ENCODE measurements at regions not wholly inside any gene's neighbourhood (a gene's known extent, or its start where the extent isn't known, plus 50 kb on each side); places are given as distances from the start of the nearest gene placed in this dataset.
"Not testable (repeated sequence)": the region's sequence is repeated elsewhere in the genome, so short reads cannot be mapped to it uniquely, and the experiment has no call there.

DNA sequence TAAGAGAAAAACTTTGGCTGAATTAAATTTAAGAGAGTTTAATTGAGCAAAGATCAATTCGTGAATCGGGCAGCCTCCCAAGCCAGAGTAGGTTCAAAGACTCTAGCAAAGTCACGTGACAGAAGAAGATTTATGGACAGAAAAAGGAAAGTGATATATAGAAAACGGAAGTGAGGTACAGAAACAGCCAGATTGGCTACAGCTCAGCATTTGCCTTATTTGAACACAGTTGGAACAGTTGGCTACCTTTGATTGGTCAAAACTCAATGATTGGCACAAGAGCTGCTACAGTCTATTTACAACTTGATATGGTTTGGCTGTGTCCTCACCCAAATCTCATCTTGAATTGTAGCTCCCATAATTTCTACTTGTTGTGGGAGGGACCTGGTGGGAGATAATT lies 102.6 kb downstream of the PLG start:
- no peak for DNase-seq

GRCh38 chr6:160808263-160808662 lies 106.2 kb downstream of the PLG start:
- DNase-seq, result no peak

DNA sequence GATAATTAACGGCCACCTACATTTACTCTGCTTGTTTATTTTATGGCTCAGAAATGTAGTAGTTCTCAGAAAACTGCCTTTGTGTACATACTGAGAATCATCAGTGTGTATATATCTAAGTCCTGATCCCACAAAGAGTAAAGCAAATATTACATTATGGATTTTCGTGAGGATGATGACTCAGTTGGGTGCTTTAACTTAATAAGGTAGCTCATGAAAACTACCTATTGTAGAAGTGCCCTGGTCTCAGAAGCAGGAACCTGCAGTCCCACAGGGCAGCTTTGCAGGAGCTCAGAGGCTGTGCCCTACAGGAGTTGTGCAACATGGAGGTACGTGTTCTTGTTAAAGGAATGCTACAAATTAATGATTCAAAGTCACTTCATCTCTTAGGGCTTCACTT lies 108.2 kb downstream of the PLG start:
- peak; percentile 65 for DNase-seq

- DNase-seq, result no peak
Observed at GRCh38 chr6:160812097-160812496, 110.1 kb downstream of the PLG start.

GRCh38 chr6:160818934-160819333 lies 116.9 kb downstream of the PLG start:
- no peak for DNase-seq

GRCh38 chr6:160820661-160821060 lies 118.6 kb downstream of the PLG start:
- DNase-seq, result not testable (repeated sequence)

DNA sequence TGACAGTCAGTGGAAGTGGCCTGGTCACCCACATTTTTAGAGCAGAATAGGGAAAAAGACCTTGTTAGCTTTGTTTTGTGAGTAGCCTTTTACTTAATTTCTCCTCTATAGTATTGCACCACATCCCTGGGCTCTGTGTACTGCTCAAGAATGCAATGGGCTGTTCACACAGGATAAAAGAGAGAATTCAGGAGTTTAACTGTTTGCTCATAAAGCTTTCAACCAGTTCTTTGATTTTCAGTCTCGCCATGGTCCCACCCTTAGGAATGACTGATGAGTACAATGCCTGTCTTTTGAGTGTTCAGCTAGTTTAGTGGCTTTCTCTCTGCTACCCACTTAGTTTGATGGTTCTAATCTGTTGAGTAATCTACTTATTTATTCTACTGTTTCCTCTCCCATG lies 129.7 kb downstream of the PLG start:
- no peak for DNase-seq

DNA sequence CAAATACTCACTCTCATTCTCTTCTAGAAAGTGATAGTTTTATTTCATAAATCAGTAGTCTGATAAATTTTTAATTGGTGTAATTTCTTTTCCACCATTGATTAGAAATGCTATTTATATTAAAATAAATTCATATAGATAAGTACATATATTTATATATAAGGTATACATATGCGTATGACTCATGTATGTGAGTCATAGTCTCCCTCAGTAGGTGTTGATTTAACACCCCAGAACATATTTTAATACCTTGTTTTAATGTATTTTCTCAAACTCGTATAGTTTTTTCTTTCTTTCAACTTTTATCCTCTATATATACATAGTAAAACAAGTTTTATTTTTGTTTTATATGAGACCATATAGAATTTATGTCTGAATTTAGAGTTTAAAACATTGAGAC lies 130.4 kb downstream of the PLG start:
- no peak for DNase-seq

DNA sequence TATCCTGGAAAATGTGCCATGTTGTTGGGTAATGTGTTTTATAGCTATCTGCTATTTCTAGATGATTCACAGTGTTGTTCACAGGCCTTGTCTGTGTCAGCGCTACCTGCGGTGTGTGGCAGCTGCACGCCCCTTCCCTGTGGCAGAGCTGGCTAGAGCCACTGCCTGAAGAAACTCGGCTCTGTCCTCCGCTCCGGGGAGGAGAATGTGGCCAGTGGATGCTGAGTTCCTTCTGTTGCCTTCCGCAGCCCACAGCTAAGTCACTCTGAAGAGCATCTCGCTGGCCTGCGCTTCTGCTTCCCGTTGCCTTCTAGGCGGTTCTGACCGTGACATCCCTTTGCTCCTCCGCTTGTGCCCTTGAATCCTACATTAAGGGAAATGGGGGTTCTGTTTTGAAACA lies 135.1 kb downstream of the PLG start:
- peak; percentile 76 for DNase-seq

DNA sequence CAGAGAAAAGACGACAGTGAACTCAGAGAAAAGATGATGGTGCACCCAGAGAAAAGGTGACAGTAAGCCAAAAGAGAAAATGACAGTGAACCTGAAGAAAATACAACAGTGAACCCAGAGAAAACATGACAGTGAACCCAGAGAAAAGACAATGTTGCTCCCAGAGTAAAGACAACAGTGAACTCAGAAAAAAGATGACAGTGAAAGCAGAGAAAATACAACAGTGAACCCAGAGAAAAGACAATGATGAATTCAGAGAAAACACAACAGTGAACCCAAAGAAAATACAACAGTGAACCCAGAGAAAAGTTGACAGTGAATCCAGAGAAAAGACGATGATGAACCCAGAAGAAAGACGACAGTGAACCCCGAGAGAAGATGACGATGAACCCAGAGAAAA lies 140.5 kb upstream of the MAP3K4 start:
- DNase-seq, result no peak

GRCh38 chr6:160853946-160854345 lies 137.6 kb upstream of the MAP3K4 start:
- DNase-seq, result no peak

- DNase-seq, result peak; percentile 60
Observed at GRCh38 chr6:160858886-160859285, 132.7 kb upstream of the MAP3K4 start.

GRCh38 chr6:160859822-160860221 lies 131.7 kb upstream of the MAP3K4 start:
- peak; percentile 81 for DNase-seq

GRCh38 chr6:160861824-160862223 lies 129.7 kb upstream of the MAP3K4 start:
- DNase-seq, result no peak

- no peak for DNase-seq
Observed at GRCh38 chr6:160863782-160864181, 127.8 kb upstream of the MAP3K4 start.

GRCh38 chr6:160871320-160871719 lies 120.2 kb upstream of the MAP3K4 start:
- DNase-seq, result no peak

- DNase-seq, result peak; percentile 90
Observed at GRCh38 chr6:160881148-160881808, 110.3 kb upstream of the MAP3K4 start.

- DNase-seq, result no peak
Observed at GRCh38 chr6:160882006-160882405, 109.6 kb upstream of the MAP3K4 start.

DNA sequence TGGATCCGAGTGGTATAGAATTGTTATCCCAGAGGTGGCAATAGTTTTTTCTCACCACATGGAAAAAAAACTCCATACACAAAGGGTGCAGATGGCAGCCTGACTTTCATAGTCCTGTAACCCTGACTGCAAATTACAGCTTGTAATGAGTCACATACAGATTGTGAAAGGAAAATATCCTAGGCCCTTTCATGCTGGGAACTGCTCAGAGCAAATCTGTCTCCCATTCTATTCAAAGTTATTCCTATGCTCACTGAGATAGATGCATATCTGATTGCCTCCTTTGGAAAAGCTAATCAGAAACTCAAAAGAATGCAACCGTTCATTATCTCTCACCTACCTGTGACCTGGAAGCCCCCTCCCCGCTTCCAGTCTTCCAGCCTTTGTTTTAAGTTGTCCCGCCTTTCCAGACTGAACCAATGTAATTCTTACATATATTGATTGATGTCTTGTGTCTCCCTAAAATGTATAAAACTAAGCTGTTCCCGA lies 108.7 kb upstream of the MAP3K4 start:
- peak; percentile 100 for DNase-seq

GRCh38 chr6:160883560-160883959 lies 108.0 kb upstream of the MAP3K4 start:
- DNase-seq, result peak; percentile 68

DNA sequence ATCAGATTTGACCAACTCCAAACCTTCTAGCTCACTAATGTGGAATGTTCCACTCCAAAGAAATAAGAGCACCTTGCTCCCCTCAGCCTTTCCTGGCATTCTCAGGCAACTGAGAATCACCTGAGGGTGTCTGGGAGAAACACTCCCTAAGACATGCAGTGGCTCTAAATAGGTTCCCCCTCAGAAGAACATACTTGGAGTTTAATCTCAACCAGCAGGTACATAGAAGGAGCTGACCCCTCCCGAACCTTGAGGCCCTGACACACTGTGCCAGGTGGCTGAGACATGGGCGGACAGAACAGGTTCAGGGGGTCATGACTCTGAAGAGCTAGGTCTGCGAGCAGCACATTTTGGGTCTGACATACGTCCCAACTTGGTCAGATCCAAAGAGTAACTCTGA lies 107.6 kb upstream of the MAP3K4 start:
- DNase-seq, result peak; percentile 76

DNA sequence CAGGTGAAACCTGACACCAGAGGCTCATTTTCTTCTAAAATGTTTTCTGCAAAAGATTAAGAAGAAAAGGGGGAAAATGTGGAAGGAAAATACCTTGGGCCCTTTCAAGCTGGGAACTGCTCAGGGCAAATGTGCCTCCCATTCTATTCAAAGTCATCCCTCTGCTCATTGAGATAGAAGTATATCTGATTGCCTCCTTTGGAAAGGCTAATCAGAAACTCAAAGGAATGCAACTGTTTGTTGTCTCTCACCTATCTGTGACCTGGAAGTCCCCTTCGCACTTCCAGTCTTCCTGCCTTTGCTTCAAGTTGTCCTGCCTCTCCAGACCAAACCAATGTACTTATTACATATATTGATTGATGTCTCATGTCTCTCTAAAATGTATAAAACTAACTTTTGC lies 102.4 kb upstream of the MAP3K4 start:
- not testable (repeated sequence) for DNase-seq

DNA sequence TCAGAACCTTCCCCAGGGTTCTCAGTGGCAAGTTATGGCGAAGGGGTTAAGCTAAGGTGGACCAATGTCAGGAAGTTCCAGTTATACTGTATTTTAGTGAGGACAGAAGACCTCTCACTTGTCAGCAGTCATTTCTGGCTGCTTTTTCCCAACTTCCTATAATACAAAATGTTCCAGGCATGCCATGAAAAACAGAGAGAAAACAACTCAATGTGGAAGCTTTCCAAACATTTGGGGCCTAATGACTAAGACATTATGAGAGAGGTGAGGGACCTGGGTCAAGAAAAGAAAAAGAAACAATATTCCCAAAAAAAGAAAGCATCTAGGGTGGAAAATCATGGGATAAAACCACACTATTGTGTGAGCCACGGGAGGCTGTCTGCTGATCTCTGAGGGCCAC lies 99.9 kb upstream of the MAP3K4 start:
- DNase-seq, result no peak

- DNase-seq, result peak; percentile 16
Observed at GRCh38 chr6:160895562-160895961, 96.0 kb upstream of the MAP3K4 start.
